ENCODE measurements at regions not wholly inside any gene's neighbourhood (a gene's known extent, or its start where the extent isn't known, plus 50 kb on each side); places are given as distances from the start of the nearest gene placed in this dataset.
"Not testable (repeated sequence)": the region's sequence is repeated elsewhere in the genome, so short reads cannot be mapped to it uniquely, and the experiment has no call there.

- intact Hi-C loops (cut with DNase I): no loop called here
- DNase-seq (ENCODE audit: low spot score): no peak
Observed at GRCh38 chr3:105972069-105972468, 103.3 kb upstream of the CBLB start.

GRCh38 chr3:105974381-105974780 lies 105.6 kb upstream of the CBLB start:
- DNase-seq (ENCODE audit: low spot score): no peak
- intact Hi-C loops (cut with DNase I): no loop called here

- DNase-seq (ENCODE audit: low spot score): no peak
- intact Hi-C loops (cut with DNase I): no loop called here
Observed at GRCh38 chr3:105976196-105976595, 107.4 kb upstream of the CBLB start.

GRCh38 chr3:105979961-105980360 lies 111.1 kb upstream of the CBLB start:
- intact Hi-C loops (cut with DNase I): no loop called here
- no peak for DNase-seq (ENCODE audit: low spot score)

- intact Hi-C loops (cut with DNase I): no loop called here
- DNase-seq (ENCODE audit: low spot score): no peak
Observed at GRCh38 chr3:105982207-105982606, 113.4 kb upstream of the CBLB start.

- DNase-seq (ENCODE audit: low spot score): no peak
- intact Hi-C loops (cut with DNase I): no loop called here
Observed at GRCh38 chr3:105984837-105985236, 116.0 kb upstream of the CBLB start.

GRCh38 chr3:105986343-105986742 lies 117.5 kb upstream of the CBLB start:
- intact Hi-C loops (cut with DNase I); DNase-seq (ENCODE audit: low spot score): not testable (repeated sequence)

GRCh38 chr3:105987809-105988208 lies 119.0 kb upstream of the CBLB start:
- no peak for DNase-seq (ENCODE audit: low spot score)
- intact Hi-C loops (cut with DNase I): no loop called here

- intact Hi-C loops (cut with DNase I): no loop called here
- no peak for DNase-seq (ENCODE audit: low spot score)
Observed at GRCh38 chr3:105988540-105989212, 119.9 kb upstream of the CBLB start.

GRCh38 chr3:105996781-105997180 lies 128.0 kb upstream of the CBLB start:
- no peak for DNase-seq (ENCODE audit: low spot score)
- intact Hi-C loops (cut with DNase I): no loop called here

GRCh38 chr3:105997466-105997799 lies 128.6 kb upstream of the CBLB start:
- DNase-seq (ENCODE audit: low spot score): no peak
- intact Hi-C loops (cut with DNase I): no loop called here

- intact Hi-C loops (cut with DNase I): no loop called here
- DNase-seq (ENCODE audit: low spot score): no peak
Observed at GRCh38 chr3:105997800-105998526, 129.2 kb upstream of the CBLB start.

GRCh38 chr3:105999856-106000255 lies 131.0 kb upstream of the CBLB start:
- intact Hi-C loops (cut with DNase I): loop anchor here (10.0 kb wide), 1 partner anchor 215 kb away; no protein-coding TSS in a partner anchor
- DNase-seq (ENCODE audit: low spot score): no peak

- no peak for DNase-seq (ENCODE audit: low spot score)
- intact Hi-C loops (cut with DNase I): loop anchor here (10.0 kb wide), 1 partner anchor 217 kb away; no protein-coding TSS in a partner anchor
Observed at GRCh38 chr3:106001923-106002322, 133.1 kb upstream of the CBLB start.

GRCh38 chr3:106004137-106004681 lies 135.4 kb upstream of the CBLB start:
- no peak for DNase-seq (ENCODE audit: low spot score)
- intact Hi-C loops (cut with DNase I): loop anchor here (10.0 kb wide), 1 partner anchor 219 kb away; no protein-coding TSS in a partner anchor

- intact Hi-C loops (cut with DNase I): loop anchor here (10.0 kb wide), 1 partner anchor 220 kb away; no protein-coding TSS in a partner anchor
- DNase-seq (ENCODE audit: low spot score): no peak
Observed at GRCh38 chr3:106004826-106005225, 136.0 kb upstream of the CBLB start.

- no peak for DNase-seq (ENCODE audit: low spot score)
- intact Hi-C loops (cut with DNase I): loop anchor here (10.0 kb wide), 1 partner anchor 221 kb away; no protein-coding TSS in a partner anchor
Observed at GRCh38 chr3:106006001-106006400, 137.2 kb upstream of the CBLB start.

- DNase-seq (ENCODE audit: low spot score): no peak
- intact Hi-C loops (cut with DNase I): loop anchor here (10.0 kb wide), 1 partner anchor 222 kb away; no protein-coding TSS in a partner anchor
Observed at GRCh38 chr3:106006571-106006970, 137.8 kb upstream of the CBLB start.

GRCh38 chr3:106007512-106007911 lies 138.7 kb upstream of the CBLB start:
- DNase-seq (ENCODE audit: low spot score): no peak
- intact Hi-C loops (cut with DNase I): loop anchor here (10.0 kb wide), 1 partner anchor 223 kb away; no protein-coding TSS in a partner anchor

- no peak for DNase-seq (ENCODE audit: low spot score)
- intact Hi-C loops (cut with DNase I): loop anchor here (10.0 kb wide), 1 partner anchor 224 kb away; no protein-coding TSS in a partner anchor
Observed at GRCh38 chr3:106008766-106009165, 140.0 kb upstream of the CBLB start.

GRCh38 chr3:106010829-106011228 lies 142.0 kb upstream of the CBLB start:
- no peak for DNase-seq (ENCODE audit: low spot score)
- intact Hi-C loops (cut with DNase I): no loop called here

All from cardiac septum (tissue), 1 donor.